NCI-H524 treated with DMSO at 0.1 percent for 48 hours (cell line): ENCODE measurements at regions not wholly inside any gene's neighbourhood (a gene's known extent, or its start where the extent isn't known, plus 50 kb on each side); places are given as distances from the start of the nearest gene placed in this dataset.

Source experiments
- DNase-seq: peaks from one replicate; lab custom pipeline; 2025; lab: John Stamatoyannopoulos, UW

DNA sequence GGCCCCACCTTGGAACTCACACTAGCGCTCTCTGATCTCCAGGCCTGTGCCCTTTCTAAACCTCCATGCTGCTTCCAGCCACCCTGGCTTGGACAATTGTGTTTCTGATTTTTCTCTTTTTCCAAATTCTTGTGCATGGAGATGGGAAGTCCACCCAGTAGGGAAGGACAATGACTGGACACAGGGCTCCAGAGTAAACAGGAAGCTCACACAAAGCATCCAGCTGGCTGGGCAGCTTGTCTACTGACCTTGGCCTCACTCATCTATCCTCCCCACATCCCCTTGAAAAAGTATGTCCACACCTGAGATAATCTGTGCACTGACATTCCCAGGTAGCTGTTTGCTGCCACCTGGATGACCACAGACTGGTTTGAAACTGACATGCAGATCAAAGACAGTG lies 331.2 kb upstream of the MAF start:
- DNase-seq, result no peak

GRCh38 chr16:79929260-79929965 lies 328.9 kb upstream of the MAF start:
- DNase-seq, result no peak

DNA sequence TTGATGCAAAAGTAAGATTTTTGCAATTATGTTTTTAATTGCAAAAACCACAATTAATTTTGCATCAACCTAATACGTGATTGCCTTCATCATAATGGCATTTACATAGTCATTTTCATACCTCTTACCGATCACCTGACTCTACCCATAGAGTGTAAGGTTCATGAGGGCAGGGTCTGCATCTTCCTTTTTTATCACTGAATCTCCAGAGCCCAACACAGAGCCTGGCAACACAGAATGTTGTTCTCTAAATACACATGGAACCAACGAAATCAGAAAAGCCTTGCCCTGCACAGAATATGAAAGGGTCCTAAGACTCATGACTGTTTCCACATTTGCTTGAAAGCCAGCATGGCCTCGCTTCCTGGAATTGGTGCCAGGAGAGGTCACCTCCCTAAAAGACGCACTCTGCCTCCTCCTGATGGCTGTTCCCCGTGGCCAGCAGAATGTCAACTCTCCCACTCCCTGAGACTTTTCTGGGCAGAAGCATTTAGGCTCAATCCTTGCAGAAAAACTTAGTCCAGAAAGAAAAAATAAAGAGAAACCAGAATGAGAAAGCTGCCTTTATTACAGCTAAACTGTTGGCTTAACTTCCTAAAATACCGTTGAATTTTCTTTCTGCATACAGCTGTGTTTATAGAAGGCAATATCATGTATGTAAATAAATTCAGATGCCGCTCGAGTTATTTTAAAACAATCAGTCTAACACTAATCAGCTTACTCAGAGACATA lies 327.8 kb upstream of the MAF start:
- no peak for DNase-seq

GRCh38 chr16:79926451-79927205 lies 326.1 kb upstream of the MAF start:
- no peak for DNase-seq

DNA sequence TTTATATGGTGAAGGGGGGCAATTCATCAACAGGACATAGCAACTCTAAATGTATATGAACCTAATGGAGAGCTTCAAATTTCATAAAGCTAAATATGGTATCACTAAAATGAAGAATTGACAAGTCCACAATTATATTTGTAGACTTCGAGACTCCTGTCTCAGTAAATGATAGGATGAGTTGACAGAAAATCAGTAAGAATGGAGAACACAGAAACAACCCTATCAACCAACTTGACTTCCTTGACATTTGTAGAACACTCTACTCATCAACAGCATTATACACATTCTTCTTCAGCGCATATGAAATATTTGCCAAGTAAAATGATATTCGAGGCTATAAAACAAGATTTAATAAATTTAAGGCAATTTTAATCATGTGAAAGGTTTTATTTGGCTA lies 322.9 kb upstream of the MAF start:
- no peak for DNase-seq

DNA sequence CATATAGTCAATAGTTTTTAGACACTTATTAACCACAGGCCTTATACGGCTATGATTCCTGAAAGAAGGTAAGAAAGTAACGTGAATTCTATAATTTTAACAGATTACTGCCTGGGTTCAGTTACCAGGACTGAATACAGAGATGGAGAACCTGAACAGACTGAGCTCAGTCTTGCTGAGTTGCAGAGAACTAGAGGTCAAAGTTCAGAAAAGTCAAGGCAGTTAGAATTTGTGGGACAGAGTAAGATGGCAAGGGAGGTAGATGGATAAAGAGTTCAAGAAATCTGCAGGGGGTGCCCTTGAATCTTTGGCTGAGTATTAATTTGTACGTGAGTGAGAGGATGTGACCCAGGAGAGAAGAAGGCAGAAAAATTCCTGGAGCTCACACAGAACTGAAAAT lies 320.1 kb upstream of the MAF start:
- DNase-seq, result no peak

GRCh38 chr16:79918916-79919315 lies 318.4 kb upstream of the MAF start:
- DNase-seq, result no peak

- no peak for DNase-seq
Measured at GRCh38 chr16:79915761-79916160, 315.2 kb upstream of the MAF start.

DNA sequence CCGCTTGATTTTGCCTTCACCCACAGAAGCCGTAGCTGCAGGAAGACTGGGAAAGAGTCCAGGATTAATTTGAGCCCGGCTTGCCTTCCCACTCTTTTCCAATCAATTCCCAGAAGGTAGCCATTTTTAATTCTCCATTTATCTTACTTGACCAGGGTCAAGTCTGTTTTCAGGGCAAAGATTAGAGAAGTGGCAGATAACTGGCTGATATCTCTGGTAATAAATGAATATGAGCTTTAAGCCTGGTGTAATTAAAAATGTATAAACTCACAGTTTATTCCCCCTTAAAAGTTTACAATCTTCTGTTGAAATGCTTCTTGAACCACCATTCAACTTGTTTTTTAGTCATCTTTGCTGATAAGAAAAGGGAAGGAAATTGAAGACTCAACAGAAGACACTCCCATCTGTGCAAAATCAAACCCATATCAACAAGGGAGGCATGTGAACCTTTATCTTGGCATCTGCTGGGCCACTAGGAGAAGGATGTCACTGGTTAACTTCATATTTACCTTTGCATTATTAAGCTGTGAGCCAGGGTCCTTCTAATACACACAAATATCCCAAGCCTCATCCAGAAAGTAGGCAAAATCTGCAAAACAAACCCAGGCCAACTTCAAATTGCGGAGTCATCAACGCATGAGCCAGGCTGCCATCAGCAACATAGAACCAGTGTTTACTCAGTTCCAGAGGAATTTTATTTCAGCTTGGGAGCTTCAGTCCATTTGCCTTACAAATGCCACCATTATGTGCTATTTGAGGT lies 314.6 kb upstream of the MAF start:
- DNase-seq, result no peak

GRCh38 chr16:79912592-79913310 lies 312.2 kb upstream of the MAF start:
- DNase-seq, result no peak

GRCh38 chr16:79911660-79912059 lies 311.1 kb upstream of the MAF start:
- DNase-seq, result no peak

DNA sequence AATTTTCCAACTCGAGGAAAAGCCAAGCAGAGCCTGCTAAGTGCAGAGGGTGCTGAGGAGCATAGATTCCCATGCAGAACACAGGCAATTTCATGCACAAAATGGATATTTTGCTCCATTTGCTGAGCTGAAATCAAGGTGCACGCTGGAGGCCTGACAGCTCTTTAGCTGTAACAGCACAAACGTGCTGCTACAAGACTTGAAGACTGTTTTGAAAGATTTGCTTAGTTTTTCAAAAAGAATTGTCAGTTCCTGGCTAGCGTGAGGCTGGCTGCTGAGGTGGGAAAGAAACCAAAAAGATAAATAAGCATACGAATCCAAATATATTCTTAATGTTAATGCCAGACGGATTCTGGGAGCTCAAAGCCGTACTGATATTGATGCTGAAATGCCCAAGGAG lies 309.0 kb upstream of the MAF start:
- no peak for DNase-seq

DNA sequence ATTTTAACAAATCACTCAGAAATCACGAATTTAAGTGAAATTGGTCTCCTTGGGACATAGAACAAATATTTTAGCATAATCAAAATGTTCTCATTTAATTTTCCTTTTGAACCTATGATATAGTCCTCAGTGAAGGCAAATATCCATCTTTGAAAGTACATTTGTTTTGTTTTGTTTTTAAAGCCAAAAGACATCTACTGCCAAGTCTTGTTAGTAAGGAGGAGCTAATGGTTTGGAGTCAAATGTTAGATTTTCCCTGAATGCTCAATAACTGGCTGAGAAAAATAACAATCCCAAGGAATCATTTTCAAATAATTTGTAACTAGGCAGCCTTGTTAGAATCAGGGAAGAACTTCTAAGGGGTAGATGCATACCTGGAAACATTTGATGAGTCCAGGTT lies 302.9 kb upstream of the MAF start:
- DNase-seq, result no peak

DNA sequence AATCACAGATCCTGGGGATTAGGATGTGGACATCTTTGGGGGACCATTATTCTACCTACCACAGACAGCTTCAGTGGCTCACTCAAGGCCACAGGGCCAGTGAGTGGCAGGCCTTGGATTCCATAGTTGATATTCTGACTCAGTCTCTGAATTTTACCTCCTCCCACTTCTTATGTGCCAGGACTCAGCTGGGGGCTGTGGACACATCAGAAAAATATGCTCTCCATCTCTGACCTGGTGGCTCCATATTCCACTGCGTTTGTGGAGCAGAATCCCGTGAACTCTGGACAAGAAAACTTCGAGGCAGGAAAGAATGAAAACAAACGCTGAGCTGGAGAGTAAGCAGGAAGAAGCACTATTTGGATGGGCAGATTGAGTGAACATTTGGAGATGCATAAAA lies 301.8 kb upstream of the MAF start:
- no peak for DNase-seq

GRCh38 chr16:79901522-79901921 lies 301.0 kb upstream of the MAF start:
- no peak for DNase-seq

GRCh38 chr16:79899716-79900115 lies 299.2 kb upstream of the MAF start:
- DNase-seq, result no peak

DNA sequence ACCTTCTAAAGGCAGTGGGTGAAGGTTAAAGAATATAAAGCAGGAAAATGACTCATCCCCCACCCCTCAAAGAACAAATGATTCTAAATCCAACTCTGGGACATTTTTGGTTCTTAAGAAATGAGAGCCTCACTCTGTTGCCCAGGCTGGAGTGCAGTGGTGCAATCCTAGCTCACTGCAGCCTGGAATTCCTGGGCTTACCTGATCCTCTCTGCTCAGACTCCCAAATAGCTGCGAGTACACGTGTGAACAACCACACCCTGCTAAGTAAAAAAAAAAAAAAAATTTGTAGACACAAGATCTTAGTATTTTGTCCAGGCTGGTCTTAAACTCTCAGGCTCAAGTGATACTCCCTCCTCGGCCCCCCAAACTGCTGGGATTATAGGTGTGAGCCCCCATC lies 298.8 kb upstream of the MAF start:
- DNase-seq, result no peak

DNA sequence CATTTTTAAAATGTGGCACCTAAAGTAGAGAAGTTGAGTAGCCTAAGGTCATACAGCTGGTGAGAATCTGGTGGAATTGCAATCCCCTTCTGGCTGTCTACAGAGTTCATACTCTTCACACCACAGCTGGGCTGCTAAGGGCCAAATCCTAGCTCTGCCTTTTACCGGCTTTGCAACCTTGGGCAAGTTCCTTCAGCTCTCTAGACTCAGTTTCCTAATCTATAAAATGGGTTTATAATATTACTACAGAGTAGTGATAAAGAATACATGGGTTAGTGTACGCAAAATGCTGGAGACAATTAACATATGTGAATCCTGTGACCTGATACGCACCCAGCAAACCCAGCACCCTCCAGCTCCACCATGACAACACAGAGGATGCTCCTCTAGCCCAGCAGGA lies 298.2 kb upstream of the MAF start:
- no peak for DNase-seq

DNA sequence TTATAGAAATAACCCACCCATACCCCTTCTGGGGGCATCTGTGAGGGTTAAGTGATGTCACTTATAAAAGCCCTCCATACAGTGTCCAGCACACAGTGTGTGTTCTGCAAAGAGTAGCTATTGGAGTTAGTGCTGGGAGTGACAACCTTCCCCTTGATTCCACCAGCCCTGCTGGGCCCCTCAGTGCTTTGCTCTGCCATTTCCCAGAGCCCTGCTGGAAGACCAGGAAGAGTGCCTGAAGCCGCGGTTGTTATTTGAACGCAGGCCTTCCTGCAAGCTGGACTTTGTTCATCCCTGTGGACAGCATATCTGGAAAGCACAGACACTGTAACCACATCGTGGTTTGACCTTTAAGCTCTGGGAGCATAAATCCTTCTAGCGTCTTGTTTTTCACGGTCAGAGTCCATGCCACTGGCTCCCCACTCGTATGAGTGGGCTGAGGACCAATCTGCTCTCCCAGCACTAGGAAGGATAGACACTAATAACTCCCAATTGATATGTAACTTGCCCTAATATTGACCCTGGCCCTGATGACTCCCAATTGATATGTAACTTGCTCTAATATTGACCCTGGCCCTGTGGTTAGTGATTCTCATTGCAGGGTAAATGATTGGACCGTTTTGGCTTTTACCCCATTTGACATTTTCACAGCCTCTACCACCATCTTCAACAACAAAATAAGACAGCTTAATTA lies 297.1 kb upstream of the MAF start:
- no peak for DNase-seq

- DNase-seq, result no peak
Measured at GRCh38 chr16:79897104-79897452, 296.5 kb upstream of the MAF start.

- no peak for DNase-seq
Measured at GRCh38 chr16:79895917-79896203, 295.3 kb upstream of the MAF start.
